Body of pancreas (tissue), 4 donors: ENCODE measurements at regions not wholly inside any gene's neighbourhood (a gene's known extent, or its start where the extent isn't known, plus 50 kb on each side); places are given as distances from the start of the nearest gene placed in this dataset.

Source experiments
- ATAC-seq: fragments of 150-250 bp; one replicate; pipeline ENCODE4 v1.9.1; 2016
- DNase-seq, 4 donors: peaks; one replicate each; pipeline ENCODE4 v3.0.0-alpha.2; 2019
- H3K27ac ChIP-seq, 4 donors: fragments of 200-600 bp; sonication (generic); 1 replicate in 3 of 4; 2 replicates in 1 of 4; pipeline versions ENCODE4 v1.5.1 to v1.6.1; 2016 to 2019; ENCODE audit warnings: mild to moderate bottlenecking in 1 of 4, mixed read lengths in 1 of 4, moderate library complexity in 1 of 4
- H3K27me3 ChIP-seq, 2 donors: fragments of 200-600 bp; sonication (generic); one replicate each; pipeline ENCODE4 v1.6.0; 2016; ENCODE audit warnings: mild to moderate bottlenecking in 1 of 2
- H3K36me3 ChIP-seq, 2 donors: fragments of 200-600 bp; sonication (generic); replicated peaks in 1 of 2; 2 replicates each; pipeline ENCODE4 v1.5.1; 2016; ENCODE audit warnings: low read depth in 2 of 2; ENCODE audit not compliant: insufficient read depth in 1 of 2
- H3K4me1 ChIP-seq: fragments of 200-600 bp; sonication (generic); one replicate; pipeline ENCODE4 v1.6.0; 2016
- H3K4me3 ChIP-seq, 2 donors: fragments of 200-600 bp; sonication (generic); 1 replicate in 1 of 2; 2 replicates in 1 of 2; pipeline ENCODE4 v1.5.1; 2016 to 2019
- H3K9me3 ChIP-seq, 3 donors: fragments of 200-600 bp; sonication (generic); 1 replicate in 2 of 3; 2 replicates in 1 of 3; pipeline ENCODE4 v1.5.1; 2016
- CTCF ChIP-seq, 7 experiments: fragments of 450-650 bp in 4 of 7; fragments of 200-600 bp in 3 of 7; sonication (generic) in 3 of 7; IDR thresholded peaks; one replicate each; pipeline ENCODE4 v1.5.1; 2016 to 2019; ENCODE audit warnings: antibody characterized with exemption in 7 of 7
- POLR2A ChIP-seq, 3 donors: fragments of 450-650 bp; IDR thresholded peaks; one replicate each; pipeline ENCODE4 v1.6.1; 2016; ENCODE audit warnings: antibody characterized with exemption in 3 of 3, mild to moderate bottlenecking in 2 of 3
- WGBS, 2 donors: methylation state at CpG; one replicate each; pipeline ENCODE4 v1.1.5; 2017; 5-methylcytosine and 5-hydroxymethylcytosine counted together
- intact Hi-C: fragments of 100-400 bp; cut with DNase I; formaldehyde crosslinking; loops from one replicate; pipeline ENCODE4 v1.15.1; 2023

DNA sequence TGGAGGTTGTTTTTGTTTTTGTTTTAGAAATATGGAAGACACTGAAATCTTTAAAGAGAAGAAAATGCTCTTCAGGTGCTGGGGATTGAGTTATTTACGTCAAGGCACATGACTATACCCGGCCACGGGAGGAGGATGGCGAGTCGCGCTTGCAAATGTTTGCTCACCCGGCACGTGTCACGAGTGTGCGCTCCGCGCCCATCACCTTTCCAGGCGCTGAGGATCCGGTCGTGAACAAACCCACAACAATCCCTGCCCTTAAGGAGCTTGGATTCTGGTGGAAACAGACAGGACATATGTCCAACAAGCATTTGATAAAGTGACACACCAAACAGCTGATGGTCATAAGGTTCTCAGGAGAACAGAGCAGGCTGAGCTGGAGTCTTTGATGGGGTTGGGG, 715.5 kb downstream of the BRD1 start:
- DNase-seq (no peak), ATAC-seq (no peak)
- WGBS, 2 donors, result 78 to 84% methylated on average over 15 of the region's 15 CpGs
- Histone ChIP-seq H3K4me1 (no peaks in the 10 kb centered on the region), H3K9me3 (no peaks in the 10 kb centered on the region), H3K4me3 (no peak overlapping the region), H3K27me3 (no peaks in the 10 kb centered on the region), H3K27ac (no peak overlapping the region), H3K36me3 (no peaks in the 10 kb centered on the region)
- TF ChIP-seq CTCF (IDR thresholded peaks at IDR 0.05), result no peak
- TF ChIP-seq POLR2A (IDR thresholded peaks at IDR 0.05), result no peak
- intact Hi-C loops, result no loop called here

DNA sequence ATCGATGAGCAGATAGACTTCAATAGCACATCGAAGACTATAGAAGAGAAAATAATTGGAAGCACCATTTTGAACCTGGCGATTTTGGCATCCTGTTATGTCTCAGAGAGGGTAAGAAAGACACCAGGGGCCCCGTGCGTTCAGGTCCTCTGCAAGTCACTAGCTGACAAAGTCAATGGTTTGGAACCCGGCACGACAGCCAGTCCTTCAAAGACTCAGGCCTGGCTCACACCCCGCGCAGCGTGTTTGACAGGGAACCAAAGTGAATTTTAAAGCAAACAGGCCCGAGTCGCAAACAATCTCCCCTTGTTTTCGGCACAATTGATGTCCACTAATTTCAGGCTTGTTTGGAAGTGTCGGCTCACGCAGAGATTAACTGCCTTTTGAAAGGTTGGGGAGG, 716.6 kb downstream of the BRD1 start:
- Histone ChIP-seq H3K4me3 (no peak overlapping the region), H3K36me3 (no peaks in the 10 kb centered on the region), H3K9me3 (no peaks in the 10 kb centered on the region), H3K27ac (no peak overlapping the region), H3K27me3 (no peaks in the 10 kb centered on the region), H3K4me1 (no peaks in the 10 kb centered on the region)
- intact Hi-C loops, result no loop called here
- WGBS, 2 donors, result 51 to 57% methylated on average over 15 of the region's 15 CpGs
- TF ChIP-seq POLR2A (IDR thresholded peaks at IDR 0.05) (no peak), CTCF (IDR thresholded peaks at IDR 0.05) (no peak)
- ATAC-seq (no peak), DNase-seq (no peak)

DNA sequence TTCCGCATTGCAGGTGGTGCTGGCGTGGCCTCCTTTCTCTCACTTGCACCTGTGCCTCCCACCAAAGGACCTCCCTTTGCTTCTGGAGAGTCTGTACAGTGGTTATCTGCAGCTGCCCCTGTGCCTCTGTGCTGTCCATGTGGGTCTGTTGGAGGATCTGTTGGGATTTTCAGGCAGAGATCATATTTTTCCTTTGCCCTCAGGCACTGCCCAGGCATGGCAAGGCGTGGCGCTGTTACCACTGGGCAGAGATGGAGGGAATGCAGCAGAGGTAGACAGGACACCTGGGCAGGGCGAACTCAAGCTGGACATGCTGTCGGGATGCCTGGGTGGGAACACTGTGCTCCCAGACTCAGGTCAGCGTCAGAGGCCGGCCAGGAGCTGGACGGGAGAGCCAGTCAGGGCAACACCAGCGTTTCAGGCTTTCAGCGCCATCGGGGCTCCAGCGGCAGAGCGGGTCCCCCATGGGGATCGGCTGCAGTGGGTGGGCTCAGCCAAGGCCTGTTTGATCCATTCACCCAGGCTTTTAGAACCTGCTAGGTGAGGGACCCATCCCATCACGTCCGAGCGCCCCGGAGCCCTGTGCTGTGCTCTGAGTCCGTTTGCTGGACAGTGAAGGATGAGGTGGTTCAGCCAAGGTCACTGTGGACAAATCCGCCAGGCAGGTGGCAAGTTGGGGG, 718.9 kb downstream of the BRD1 start:
- Histone ChIP-seq H3K27me3 (no peaks in the 10 kb centered on the region), H3K4me1 (no peaks in the 10 kb centered on the region), H3K4me3 (no peak overlapping the region), H3K36me3 (no peaks in the 10 kb centered on the region), H3K27ac (no peak overlapping the region), H3K9me3 (no peaks in the 10 kb centered on the region)
- ATAC-seq, result no peak
- TF ChIP-seq CTCF (IDR thresholded peaks at IDR 0.05) (no peak), POLR2A (IDR thresholded peaks at IDR 0.05) (no peak)
- intact Hi-C loops, result no loop called here
- WGBS, 2 donors, result 52 to 63% methylated on average over 6 to 14 of the region's 21 CpGs
- DNase-seq, result no peak

DNA sequence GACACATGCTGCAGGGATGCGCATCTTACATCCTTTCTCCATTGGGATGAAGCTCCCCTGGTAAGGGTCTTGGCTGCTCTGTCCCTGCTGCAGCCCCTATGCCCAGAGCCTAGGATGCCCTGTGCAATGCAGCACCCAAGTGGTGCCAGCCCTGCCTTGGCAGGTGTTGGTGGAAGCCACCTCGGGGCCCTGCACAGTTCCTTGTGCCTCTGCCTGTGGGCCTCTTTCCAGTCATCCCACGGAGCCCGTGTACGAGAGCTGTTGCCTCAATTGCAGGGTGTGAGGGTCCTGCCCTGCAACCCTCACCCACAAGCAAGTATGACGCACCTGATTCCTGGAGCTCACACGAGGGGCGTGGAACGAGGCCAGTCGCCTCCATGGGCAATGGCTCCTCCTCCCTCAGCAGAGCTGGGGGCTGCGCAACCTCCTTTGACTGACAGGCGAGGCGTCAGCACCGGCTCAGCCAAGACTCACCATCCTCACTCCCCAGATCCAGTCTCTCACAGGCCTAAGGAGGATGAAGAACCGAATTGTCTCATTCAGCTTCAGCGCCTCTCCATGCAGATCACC, 719.6 kb downstream of the BRD1 start:
- Histone ChIP-seq H3K27ac (no peak overlapping the region), H3K4me3 (no peak overlapping the region), H3K9me3 (no peaks in the 10 kb centered on the region), H3K27me3 (no peaks in the 10 kb centered on the region), H3K4me1 (no peaks in the 10 kb centered on the region), H3K36me3 (no peaks in the 10 kb centered on the region)
- intact Hi-C loops, result no loop called here
- WGBS, 2 donors, result 72 to 83% methylated on average over 6 to 16 of the region's 16 CpGs
- no peak for DNase-seq
- no peak for TF ChIP-seq CTCF (IDR thresholded peaks at IDR 0.05)
- TF ChIP-seq POLR2A (IDR thresholded peaks at IDR 0.05), result no peak
- ATAC-seq, result no peak

DNA sequence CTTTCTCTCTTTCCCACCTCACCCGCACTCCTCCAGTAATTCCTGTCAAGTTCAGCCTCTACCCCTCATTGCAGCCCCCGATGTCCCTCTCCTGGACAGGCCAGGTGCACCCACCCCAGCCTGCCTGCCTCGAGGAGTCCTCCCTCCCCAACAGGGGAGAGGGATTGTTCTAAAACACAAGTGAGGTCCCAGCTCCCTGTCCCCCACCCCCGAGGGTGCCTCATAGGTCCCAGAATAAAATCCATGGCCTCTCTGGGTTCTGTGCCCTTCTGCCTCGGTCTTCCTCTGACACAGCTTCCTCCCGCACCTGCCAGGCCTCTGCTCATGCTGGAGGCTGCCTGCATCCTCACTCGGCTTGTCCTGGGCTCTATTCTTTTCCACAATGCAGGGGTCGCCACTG, 720.1 kb downstream of the BRD1 start:
- 60 to 68% methylated on average over 8 of the region's 8 CpGs for WGBS, 2 donors
- no peaks in the 10 kb centered on the region for H3K27me3 ChIP-seq
- no peaks in the 10 kb centered on the region for H3K4me1 ChIP-seq
- no peaks in the 10 kb centered on the region for H3K36me3 ChIP-seq
- no peak overlapping the region for H3K4me3 ChIP-seq
- H3K9me3 ChIP-seq, result no peaks in the 10 kb centered on the region
- intact Hi-C loops, result no loop called here
- TF ChIP-seq POLR2A (IDR thresholded peaks at IDR 0.05) (no peak), CTCF (IDR thresholded peaks at IDR 0.05) (no peak)
- ATAC-seq, result no peak
- DNase-seq, result no peak
- H3K27ac ChIP-seq, result no peak overlapping the region
